Stimulated activated naive CD4-positive, alpha-beta T cell treated with Interleukin-2 at 50 U/mL for 16 hours (primary cell): ENCODE measurements at regions not wholly inside any gene's neighbourhood (a gene's known extent, or its start where the extent isn't known, plus 50 kb on each side); places are given as distances from the start of the nearest gene placed in this dataset.
"Not testable (repeated sequence)": the region's sequence is repeated elsewhere in the genome, so short reads cannot be mapped to it uniquely, and the experiment has no call there.

ENCODE experiments used
- DNase-seq: peaks from one replicate; lab custom pipeline; 2025; lab: John Stamatoyannopoulos, UW

- no peak for DNase-seq
These were observed 50.5 kb upstream of the PARP4 start for GRCh38 chr13:24563087-24563486.

- not testable (repeated sequence) for DNase-seq
These were observed 51.4 kb upstream of the PARP4 start for GRCh38 chr13:24563971-24564370.

- DNase-seq = no peak
These were observed 52.3 kb upstream of the PARP4 start for GRCh38 chr13:24564881-24565280.

GRCh38 chr13:24567593-24567992, 55.0 kb upstream of the PARP4 start:
- not testable (repeated sequence) for DNase-seq

- no peak for DNase-seq
These were observed 62.3 kb upstream of the PARP4 start for GRCh38 chr13:24574847-24575246.

GRCh38 chr13:24580315-24580714, 67.7 kb upstream of the PARP4 start:
- not testable (repeated sequence) for DNase-seq

GRCh38 chr13:24581578-24581977, 69.0 kb upstream of the PARP4 start:
- DNase-seq = not testable (repeated sequence)

- DNase-seq = not testable (repeated sequence)
These were observed 79.1 kb upstream of the PARP4 start for GRCh38 chr13:24591697-24592096.

- not testable (repeated sequence) for DNase-seq
These were observed 82.1 kb upstream of the ATP12A start for GRCh38 chr13:24597906-24598670.

- not testable (repeated sequence) for DNase-seq
These were observed 81.0 kb upstream of the ATP12A start for GRCh38 chr13:24599019-24599791.

GRCh38 chr13:24605923-24606372, 74.3 kb upstream of the ATP12A start:
- no peak for DNase-seq

GRCh38 chr13:24606486-24607170, 73.6 kb upstream of the ATP12A start:
- DNase-seq = no peak

- no peak for DNase-seq
These were observed 69.3 kb upstream of the ATP12A start for GRCh38 chr13:24610956-24611355.

- DNase-seq = no peak
These were observed 67.5 kb upstream of the ATP12A start for GRCh38 chr13:24612726-24613125.

GRCh38 chr13:24613128-24613527, 67.1 kb upstream of the ATP12A start:
- no peak for DNase-seq

GRCh38 chr13:24613755-24614154, 66.5 kb upstream of the ATP12A start:
- DNase-seq = no peak

- no peak for DNase-seq
These were observed 65.7 kb upstream of the ATP12A start for GRCh38 chr13:24614306-24615080.

GRCh38 chr13:24615114-24615513, 65.1 kb upstream of the ATP12A start:
- no peak for DNase-seq

GRCh38 chr13:24615911-24616472, 64.2 kb upstream of the ATP12A start:
- no peak for DNase-seq

GRCh38 chr13:24616514-24616913, 63.7 kb upstream of the ATP12A start:
- DNase-seq = no peak

- no peak for DNase-seq
These were observed 62.8 kb upstream of the ATP12A start for GRCh38 chr13:24617256-24618010.
